HG02571 (cell line): ENCODE measurements at regions not wholly inside any gene's neighbourhood (a gene's known extent, or its start where the extent isn't known, plus 50 kb on each side); places are given as distances from the start of the nearest gene placed in this dataset.

Experiments
- ATAC-seq: cut with Tn5 transposase; IDR thresholded peaks from one replicate; pipeline ENCODE4 v1.9.1; 2021; ENCODE audit warnings: mild to moderate bottlenecking, moderate library complexity; ENCODE audit not compliant: unreplicated experiment

DNA sequence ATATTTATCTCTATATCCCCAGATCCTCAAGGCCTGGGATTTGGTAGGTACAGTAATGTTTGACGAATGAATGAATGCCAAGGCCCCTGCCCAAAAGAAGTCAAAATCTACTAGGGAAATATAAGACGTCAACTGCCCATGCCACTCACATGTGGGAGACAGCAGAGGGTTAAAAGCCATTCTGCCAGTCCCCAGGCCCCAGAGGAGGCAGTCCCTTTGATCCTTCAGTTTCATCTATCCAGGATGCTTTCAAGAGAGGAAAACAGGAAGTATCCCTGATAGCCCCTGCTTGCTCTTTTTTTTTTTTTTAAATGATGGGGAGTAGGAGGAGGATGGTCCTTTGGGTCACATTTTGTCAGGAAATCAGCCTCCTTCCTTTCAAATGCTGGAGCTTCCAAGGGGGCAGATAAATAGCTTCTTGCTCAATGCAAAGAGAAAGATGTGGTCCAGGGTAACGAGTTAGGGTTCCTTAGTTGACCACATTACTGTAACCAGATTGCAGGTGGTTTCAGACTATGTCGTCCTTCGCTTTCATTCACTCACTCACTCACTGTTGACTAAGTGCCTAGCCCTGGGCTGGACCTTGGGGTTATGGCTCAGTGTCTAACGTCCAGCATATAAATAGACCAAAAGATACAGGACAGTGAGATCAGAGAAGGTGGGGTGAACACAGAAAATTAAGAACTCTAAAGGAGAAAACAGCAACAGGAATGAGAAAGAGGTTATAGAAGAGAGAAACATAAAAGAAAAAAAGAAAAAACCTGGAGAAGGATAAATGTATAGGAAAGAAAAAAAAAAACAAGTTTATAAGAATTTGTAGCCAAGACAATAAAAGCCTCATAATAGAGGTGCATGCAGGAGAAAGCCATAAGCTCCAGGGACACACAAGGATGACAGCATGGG lies 64.6 kb upstream of the PIM1 start:
- no peak for ATAC-seq

DNA sequence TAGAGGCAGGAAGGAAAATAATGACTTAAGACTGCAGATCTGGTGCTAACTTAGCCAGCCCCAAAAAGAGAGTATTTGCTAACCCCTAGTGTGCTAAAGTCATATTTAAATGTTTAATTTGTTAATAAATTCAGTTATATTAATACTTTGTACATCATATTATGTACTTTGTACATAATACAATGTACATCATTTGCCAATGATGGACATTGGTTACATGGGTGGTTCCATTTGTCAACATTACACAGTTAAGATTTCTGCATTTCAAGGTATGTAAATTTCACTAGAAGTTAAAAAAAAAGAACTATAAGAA lies 63.9 kb upstream of the PIM1 start:
- no peak for ATAC-seq

DNA sequence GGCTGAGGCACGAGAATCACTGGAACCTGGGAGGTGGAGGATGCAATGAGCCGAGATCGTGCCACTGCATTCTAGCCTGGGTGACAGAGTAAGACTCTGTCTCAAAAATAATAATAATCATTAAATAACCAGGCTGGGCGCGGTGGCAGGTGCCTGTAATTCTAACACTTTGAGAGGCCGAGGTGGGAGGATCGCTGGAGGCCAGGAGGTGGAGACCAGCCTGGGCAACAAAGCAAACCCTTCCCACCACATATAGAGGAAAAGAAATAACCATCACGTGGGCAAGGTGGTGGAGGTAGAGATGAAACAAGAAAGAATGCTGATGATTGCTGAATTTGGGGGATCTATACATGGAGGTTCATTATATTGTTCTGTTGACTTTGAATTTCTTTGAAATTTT lies 63.4 kb upstream of the PIM1 start:
- ATAC-seq = no peak

DNA sequence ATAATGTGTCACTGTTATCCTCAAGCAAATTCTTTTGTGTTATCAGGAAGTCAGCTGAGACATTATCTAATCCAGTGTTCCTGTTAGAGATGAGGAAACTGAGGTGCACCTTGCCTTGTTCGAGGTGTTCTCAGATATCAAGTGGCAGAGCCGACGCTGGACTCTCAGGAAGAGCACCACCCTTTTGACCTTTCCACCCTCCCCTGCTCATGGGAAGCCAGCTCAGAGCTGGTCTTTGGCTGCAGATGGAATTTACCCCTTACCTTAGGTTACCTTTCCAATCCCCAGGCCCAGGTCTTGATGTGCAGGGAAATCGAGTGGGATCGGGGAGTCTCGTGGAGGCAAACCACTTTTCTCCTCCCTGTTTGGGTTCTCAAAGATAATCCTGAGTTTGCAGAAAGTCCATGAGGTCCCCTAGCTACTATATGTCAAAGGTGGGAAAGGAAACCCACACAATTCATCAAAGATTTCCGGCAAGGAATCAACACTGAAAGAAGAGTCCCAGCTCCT lies 62.9 kb upstream of the PIM1 start:
- ATAC-seq = no peak

DNA sequence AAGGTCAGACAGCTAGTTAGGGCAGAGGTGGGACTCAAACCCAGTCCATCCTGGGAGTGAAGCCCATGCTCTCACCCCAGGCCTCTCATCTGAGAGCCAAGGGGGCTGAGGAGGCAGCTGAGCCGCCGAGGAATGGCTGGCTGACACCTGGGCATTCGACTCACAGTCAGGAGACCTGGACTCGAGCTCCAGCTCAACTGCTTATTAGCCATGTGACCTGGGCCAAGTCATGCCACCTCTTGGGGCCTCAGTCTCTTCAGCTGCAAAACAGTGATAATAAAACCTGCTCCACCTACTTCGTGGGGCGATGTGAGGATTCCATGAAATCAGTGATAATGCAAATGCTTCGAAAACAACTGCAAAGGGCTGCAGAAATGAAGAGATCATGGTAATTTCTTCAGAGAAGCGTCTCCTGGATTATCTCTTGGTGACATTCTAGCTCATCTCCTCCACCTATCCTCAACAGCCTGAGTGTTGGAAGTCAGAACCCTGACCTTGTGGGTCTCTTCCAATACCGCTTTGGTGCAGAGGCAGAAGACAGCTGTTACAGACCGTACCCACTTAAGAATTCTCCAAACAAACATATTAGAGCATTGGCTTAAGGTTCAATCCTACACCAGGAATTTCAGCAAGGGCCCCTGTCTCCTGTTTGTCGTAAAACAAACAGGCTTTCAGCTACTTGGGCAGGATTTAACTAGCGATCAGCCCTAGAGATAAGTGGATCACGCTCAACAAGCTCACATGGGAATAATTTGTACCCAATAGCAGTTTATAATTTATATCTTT lies 60.0 kb upstream of the PIM1 start:
- no peak for ATAC-seq

DNA sequence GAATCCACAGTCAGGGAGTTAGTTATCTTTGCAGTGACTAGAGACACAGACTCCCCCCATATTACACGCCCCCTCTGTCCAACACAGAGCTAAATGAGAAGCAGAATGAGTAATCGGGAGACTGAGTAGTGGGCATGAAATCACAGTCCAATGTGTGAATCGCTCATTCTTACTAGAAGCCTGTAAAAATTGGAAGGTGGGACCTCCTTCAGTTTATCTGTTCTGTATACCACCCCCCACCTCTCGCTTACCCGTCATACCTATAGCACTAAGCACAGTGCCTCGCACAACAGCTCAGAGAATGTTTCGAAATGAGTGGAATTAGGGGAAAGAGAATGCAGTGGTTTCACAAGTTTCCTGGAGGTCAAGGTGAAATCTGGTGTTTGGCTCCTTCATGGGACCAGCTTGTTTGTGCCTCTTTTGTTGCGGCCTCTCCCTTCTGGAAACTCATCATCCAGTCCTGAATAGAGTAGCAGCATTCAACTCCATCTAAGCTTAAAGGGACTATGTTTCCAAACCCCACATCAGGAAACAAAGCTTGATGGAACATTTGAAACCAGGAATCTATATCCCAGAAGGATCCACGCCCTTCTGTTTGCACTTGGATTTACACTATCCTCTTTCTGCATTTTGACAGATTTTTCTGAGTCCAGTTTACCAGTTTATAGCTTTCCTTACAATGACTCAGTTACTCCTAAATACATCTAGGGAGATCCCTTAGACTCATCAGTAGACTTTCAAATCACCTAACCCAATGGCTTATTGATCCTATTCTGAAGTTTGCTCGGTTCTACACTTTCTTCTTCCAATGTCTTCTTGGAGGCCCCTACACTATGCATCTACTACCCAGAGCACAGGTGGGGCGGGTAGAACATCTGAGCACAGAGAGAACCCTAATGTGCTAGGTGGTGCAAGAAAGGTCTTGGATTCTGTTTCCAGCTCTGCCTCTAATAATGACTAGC lies 59.2 kb upstream of the PIM1 start:
- ATAC-seq = no peak

DNA sequence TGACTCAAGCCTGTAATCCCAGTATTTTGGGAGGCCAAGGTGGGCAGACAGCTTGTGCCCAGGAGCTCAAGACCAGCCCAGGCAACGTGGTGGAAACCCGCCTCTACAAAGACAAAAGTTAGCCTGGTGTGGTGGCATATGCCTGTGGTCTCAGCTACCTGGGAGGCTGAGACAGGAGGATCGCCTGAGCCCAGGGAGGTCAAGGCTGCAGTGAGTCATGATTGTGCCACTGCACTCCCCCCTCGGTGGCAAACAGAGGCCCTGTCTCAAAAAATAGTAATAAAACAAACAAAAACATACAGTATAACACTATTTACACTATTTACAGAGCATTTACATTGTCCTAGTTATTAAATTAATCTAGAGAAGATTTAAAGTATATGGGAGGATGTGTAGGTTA lies 56.0 kb upstream of the PIM1 start:
- no peak for ATAC-seq

DNA sequence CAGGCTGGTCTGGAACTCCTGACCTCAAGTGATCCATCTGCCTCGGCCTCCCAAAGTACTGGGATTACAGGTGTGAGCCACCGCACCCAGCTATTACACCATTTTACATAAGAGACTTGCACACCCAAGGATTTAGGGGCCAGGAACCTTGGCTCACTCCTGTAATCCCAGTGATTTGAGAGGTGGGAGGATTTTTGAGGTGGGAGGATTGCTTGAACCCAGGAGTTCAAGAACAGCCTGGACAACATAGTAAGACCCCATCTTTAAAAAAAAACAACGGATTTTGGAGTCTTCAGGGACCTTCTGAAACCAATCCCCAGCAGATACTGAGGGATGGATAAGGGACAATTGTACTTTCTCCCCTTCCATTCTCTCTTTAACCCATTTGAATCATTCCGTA lies 55.3 kb upstream of the PIM1 start:
- ATAC-seq = no peak

DNA sequence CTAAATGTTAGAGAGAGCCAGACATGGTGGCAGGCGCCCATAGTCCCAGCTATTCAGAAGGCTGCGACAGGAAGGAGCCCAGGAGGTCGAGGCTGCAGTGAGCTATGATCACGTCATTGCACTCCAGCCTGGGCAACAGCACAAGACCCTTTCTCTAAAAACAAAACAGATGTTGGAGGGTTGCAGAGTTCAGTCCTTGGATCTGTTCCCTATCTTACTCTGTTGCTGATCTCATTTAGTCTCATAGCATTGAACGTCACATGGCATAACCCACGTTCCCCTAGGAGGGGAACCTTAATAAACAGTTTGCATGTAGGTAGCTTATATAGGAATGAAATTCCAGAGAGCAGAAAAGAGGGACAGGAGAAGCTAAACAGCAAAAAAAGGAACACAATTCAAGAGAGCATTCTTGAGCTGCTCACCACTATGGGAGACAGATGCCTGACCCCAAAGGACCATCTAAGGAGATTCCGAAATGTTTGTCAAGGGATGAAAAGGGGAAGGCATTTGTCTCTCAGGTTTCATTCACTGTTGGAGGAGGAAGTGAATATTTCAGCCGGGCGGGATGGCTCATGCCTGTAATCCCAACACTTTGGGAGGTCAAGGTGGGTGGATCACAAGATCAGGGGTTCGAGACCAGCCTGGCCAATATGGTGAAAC lies 54.6 kb upstream of the PIM1 start:
- no peak for ATAC-seq

DNA sequence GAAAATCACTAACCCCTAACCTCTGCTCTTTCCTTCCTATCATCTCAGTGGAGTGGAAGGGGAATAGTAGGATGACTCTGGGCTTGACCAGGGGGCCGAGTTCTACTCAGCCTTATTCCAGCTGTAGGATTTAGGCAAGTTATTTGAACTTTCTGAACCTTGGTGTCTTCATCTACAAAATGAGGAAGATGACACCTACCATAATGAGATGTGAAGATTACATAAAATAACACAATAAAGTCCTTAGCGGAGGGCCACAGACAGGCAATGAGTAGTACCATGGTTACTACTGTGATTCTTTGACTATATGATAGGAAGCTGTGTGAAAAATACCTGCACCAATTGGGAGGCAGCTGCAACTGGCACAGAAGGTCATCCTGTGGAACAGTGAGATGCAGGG lies 53.6 kb upstream of the PIM1 start:
- no peak for ATAC-seq

DNA sequence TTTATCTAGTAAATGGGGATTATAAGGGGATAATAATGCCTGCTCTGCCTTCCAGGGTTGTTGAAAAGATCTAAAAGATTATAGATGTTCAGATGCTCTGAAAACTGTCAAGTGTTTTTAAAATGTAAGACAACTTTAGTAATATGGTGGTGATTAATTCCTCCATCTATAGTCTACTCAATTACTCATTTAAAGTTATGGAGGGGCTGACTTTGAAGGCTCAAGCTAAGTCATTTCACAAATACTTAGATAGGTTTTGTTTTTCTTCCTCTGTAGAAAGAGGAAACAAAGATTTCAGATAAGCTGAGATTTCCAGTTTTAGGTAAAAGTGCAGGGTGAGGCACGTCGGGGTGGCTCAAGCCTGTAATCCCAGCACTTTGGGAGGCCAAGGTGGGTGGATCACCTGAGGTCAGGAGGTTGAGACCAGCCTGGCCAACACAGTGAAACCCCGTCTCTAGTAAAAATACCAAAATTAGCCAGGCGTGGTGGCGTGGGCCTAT lies 50.5 kb upstream of the PIM1 start:
- no peak for ATAC-seq
